NOMO-1 treated with DMSO at 0.1 percent for 48 hours (cell line): ENCODE measurements at regions not wholly inside any gene's neighbourhood (a gene's known extent, or its start where the extent isn't known, plus 50 kb on each side); places are given as distances from the start of the nearest gene placed in this dataset.
"Not testable (repeated sequence)": the region's sequence is repeated elsewhere in the genome, so short reads cannot be mapped to it uniquely, and the experiment has no call there.

Experiments
- DNase-seq: peaks from one replicate; lab custom pipeline; 2025; ENCODE audit not compliant: unreplicated experiment; lab: John Stamatoyannopoulos, UW

DNA sequence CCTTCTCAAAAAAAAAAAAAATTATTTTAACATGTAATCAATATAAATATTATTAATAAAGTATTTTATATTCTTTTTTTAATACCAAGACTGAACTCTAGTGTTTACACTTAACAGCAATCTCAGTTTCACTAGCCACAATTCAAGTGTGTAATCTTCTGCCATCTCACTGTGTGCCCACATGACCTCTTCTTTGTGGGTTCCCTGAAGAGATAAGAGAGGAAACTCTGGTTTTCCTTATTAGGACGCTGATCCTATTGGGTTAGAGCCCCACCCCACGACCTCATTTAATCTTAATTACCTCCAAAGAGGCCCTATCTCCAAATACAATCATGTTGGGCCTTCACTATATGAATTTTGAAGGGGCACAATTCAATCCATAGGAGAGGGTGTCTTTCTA, 177.6 kb downstream of the STK31 start:
- DNase-seq = no peak

GRCh38 chr7:23888958-23889357, 178.9 kb downstream of the STK31 start:
- no peak for DNase-seq

GRCh38 chr7:23889566-23889965, 179.5 kb downstream of the STK31 start:
- DNase-seq = no peak

- DNase-seq = no peak
Observed at GRCh38 chr7:23892019-23892418, 182.0 kb downstream of the STK31 start.

DNA sequence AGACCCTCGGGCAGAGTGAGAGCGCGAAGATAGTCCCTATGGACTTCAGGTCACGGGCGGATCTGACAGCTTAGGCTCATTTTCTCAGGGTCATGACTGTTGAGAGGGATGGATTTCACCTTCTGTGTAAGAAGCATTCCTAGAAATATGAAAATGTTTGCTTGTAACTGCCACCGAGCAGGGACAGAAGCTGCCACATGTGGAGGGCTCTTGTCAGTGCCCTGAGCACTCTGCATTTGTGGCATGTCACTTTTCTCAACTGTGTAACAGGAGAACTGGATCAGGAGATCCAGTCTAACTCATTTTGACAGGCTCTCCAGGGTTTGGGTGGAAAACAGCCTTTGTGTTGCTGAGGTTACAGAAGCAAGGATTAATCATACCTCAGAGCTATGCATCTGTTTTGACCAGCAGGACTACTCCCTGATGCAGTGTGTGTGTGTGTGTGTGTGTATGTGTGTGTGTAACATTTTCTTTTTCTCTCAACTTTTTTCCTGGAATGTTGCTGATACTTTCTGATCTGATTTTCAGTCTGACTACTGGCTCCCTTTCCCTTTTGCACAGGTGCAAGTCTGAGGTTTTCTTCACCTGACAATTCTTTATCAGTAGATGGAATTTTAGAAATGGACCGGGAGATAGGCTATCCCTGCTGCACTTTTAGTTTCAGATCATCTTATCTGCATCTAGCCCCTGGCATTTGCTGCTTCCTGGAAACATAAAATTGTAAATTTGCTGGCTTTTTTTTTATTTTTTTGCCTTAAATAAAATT, 183.3 kb downstream of the STK31 start:
- no peak for DNase-seq

GRCh38 chr7:23893942-23894891, 184.2 kb downstream of the STK31 start:
- peak; percentile 14 for DNase-seq

- no peak for DNase-seq
Observed at GRCh38 chr7:23894892-23895569, 185.0 kb downstream of the STK31 start.

DNA sequence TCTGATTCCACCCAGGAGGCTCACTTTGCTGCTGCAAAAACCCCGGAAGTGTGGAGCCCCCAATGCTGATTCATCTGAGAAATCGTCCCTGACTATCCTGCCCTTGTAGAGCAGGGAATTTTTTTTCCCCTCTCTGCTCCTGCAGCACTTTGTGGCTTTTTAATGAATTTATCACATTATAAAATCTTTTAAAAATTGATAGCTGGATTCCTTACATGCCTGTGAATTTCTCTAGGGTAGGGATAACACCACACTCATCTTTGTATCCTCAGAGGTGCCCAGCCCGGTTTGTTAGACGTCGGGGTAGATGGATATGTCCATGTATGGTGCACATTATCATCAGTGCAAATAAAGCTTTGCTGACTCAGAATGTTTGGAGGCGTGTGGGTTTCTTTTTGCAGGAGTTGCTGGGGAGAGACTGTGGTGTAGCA, 185.7 kb downstream of the STK31 start:
- DNase-seq = no peak

DNA sequence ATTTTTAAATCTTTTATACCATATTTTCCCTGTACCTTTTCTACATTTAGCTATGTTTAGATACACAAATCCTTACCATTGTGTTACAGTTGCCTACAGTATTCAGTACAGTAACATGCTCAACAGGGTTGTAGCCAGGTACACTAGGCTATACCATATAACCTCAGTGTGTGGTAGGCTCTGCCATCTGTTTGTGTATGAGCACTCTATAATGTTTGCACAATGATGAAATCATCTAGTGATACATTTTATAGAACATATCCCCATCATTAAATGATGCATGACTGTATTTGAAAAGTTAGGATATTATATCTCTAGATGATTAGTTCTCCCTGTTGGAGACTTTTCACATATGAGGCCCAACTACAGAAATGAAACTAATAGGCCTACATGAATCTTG, 188.6 kb downstream of the STK31 start:
- no peak for DNase-seq

DNA sequence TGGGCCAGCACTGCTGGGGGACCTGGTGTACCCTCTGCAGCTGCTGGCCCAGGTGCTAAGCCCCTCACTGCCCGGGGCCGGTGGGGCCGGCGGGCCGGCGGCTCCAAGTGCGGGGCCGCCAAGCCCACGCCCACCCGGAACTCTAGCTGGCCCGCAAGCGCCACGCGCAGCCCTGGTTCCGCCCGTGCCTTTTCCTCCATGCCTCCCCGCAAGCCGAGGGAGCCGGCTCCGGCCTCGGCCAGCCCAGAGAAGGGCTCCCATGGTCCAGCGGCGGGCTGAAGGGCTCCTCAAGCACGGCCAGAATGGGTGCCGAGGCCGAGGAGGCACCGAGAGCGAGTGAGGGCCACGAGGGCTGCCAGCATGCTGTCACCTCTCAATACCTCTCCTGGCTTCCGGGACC, 194.9 kb downstream of the STK31 start:
- DNase-seq = not testable (repeated sequence)

DNA sequence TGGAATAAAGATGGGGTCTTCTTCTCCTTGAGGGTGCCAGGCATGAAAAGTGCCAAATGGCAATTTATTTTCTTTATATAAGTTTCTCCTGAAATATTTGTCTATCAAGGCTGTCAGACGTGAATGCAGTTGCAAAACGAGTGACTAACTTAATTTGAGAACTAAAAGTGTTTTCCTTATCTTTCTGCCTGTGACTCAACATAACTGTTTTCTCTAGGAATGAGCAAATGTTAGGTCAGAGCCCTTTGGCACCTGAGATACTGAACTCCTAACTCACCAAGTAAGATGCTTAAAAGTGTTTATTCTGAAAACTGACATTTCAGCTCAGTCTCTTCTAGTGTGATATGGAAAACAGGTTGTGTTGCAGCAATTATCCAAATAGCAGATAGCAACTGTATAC, 197.0 kb downstream of the STK31 start:
- DNase-seq = no peak

GRCh38 chr7:23909426-23909825, 199.4 kb downstream of the STK31 start:
- DNase-seq = no peak

- no peak for DNase-seq
Observed at GRCh38 chr7:23912065-23912464, 202.0 kb downstream of the STK31 start.

GRCh38 chr7:23913016-23913415, 203.0 kb downstream of the STK31 start:
- DNase-seq = no peak

DNA sequence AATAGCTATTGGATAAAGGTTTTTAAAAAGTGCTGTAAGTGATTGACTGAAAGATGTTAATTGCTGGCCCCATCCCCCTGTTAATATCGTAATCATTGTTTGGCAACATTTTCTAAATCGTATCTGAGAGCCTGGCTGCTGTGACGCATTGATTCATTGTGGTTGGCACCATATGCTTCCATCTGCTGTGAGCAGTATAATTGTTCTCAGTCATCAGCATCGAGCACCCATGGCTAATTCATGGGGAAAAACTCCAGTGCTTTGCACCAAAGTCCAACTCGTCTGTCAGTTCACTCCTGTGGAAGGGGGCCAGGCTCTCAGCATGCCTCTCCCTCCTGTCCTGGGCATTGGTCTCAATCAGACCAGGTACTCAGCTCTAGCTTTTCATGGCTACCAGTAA, 205.2 kb downstream of the STK31 start:
- no peak for DNase-seq

DNA sequence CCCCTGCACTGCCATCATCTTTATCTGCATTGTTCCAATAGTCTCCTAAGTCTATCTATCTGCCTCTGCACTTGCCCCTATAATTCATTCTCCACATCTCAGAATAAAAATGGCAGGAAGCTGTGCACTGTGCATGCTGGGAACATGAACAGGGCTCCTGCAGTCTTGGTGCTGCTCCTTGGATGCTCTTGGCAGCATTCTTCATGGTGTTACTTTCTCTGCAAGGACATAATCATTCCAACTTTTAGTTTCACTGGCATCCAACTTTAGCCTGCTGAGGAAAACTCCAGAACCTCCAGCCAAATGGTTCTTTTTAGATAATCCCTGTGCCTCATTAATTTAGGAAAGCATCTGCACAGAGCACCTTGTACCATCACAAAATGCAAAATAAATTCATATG, 208.3 kb downstream of the STK31 start:
- no peak for DNase-seq

- DNase-seq = no peak
Observed at GRCh38 chr7:23918856-23919255, 208.8 kb downstream of the STK31 start.

- DNase-seq = no peak
Observed at GRCh38 chr7:23925088-23925487, 215.1 kb downstream of the STK31 start.

DNA sequence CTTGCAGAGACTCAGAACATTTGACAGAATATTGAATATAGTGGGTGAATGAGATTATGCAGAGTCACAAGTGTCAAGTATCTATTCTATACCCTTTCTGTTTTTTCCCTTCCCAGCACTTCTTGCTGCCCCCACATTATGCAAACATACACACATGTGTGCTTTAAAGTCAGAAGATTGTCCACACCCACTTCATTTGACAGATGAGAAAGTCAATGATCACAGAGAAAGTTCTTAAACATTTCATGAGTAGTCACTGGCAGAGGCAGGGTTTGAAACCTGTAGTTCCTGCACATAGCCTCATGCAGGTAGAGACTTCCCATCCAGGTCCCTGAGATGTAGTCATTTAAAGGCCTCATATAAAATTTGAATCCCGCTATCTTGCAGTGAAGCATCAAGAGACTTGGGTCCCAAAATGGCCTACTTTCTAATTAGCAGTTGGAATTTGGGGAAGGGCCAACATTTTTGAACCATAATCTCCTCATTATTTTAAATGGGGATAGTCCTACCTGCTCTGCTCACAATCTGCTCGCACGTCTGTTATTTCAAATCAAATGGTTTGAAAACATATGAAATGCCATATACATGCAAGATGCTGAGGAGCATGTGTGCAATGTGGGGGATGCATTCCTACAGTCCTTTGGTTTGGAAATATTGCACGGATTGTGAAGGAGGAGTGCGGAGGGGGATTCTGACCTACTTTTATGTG, 217.8 kb downstream of the STK31 start:
- DNase-seq = no peak

- DNase-seq = no peak
Observed at GRCh38 chr7:23928418-23928775, 218.4 kb downstream of the STK31 start.

- no peak for DNase-seq
Observed at GRCh38 chr7:23930312-23930711, 220.3 kb downstream of the STK31 start.
